ENCODE measurements at regions not wholly inside any gene's neighbourhood (a gene's known extent, or its start where the extent isn't known, plus 50 kb on each side); places are given as distances from the start of the nearest gene placed in this dataset.

GRCh38 chr7:116138202-116138801, 72.0 kb upstream of the TES start:
- H2AFZ ChIP-seq (ENCODE audit: low read depth, low read length), result peak overlapping the region; percentile 58
- H3K4me3 ChIP-seq (ENCODE audit: low read depth in 1 of 2, low read length in 2 of 2), result no peak overlapping the region
- no peaks in the 10 kb centered on the region for H3K27me3 ChIP-seq (ENCODE audit: insufficient read depth, low read length, poor library complexity)
- peaks cover 73% of the 10 kb centered on the region for H3K4me1 ChIP-seq (ENCODE audit: insufficient read depth, low read length)
- peaks cover 85% of the 10 kb centered on the region for H3K79me2 ChIP-seq (ENCODE audit: insufficient read depth, low read length)
- peak overlapping the region; percentile 51 for H3K9ac ChIP-seq (ENCODE audit: low read depth, low read length)
- peak; percentile 81 for ATAC-seq (ENCODE audit: insufficient read depth, low read depth)
- peak; percentile 88 for TF ChIP-seq CTCF (IDR thresholded peaks at IDR 0.05; ENCODE audit: borderline replicate concordance, extremely low read depth, low read length, poor library complexity, severe bottlenecking)
- no peak for TF ChIP-seq EZH2 (IDR thresholded peaks at IDR 0.05; ENCODE audit: borderline replicate concordance, low read depth, low read length, severe bottlenecking)
- H4K20me1 ChIP-seq (ENCODE audit: insufficient read depth, low read length), result no peaks in the 10 kb centered on the region
- peak overlapping the region; percentile 84 for H3K27ac ChIP-seq (ENCODE audit: low read length)
- no peaks in the 10 kb centered on the region for H3K9me3 ChIP-seq (ENCODE audit: insufficient read depth, low read length, severe bottlenecking)
- DNase-seq, result peak; percentile 65
- H3K36me3 ChIP-seq (ENCODE audit: insufficient read depth, low read length), result peaks cover 10% of the 10 kb centered on the region
- H3K4me2 ChIP-seq (ENCODE audit: insufficient read depth, low read length), result peak overlapping the region; percentile 44

- Histone ChIP-seq H3K4me3 (ENCODE audit: low read depth in 1 of 2, low read length in 2 of 2) (no peak overlapping the region), H3K9ac (ENCODE audit: low read depth, low read length) (peak overlapping the region; percentile 51), H3K4me2 (ENCODE audit: insufficient read depth, low read length) (peak overlapping the region; percentile 44), H4K20me1 (ENCODE audit: insufficient read depth, low read length) (no peaks in the 10 kb centered on the region), H3K9me3 (ENCODE audit: insufficient read depth, low read length, severe bottlenecking) (no peaks in the 10 kb centered on the region), H3K36me3 (ENCODE audit: insufficient read depth, low read length) (peaks cover 10% of the 10 kb centered on the region), H3K27me3 (ENCODE audit: insufficient read depth, low read length, poor library complexity) (no peaks in the 10 kb centered on the region), H2AFZ (ENCODE audit: low read depth, low read length) (peak overlapping the region; percentile 58), H3K79me2 (ENCODE audit: insufficient read depth, low read length) (peaks cover 85% of the 10 kb centered on the region), H3K27ac (ENCODE audit: low read length) (peak overlapping the region; percentile 84), H3K4me1 (ENCODE audit: insufficient read depth, low read length) (peaks cover 80% of the 10 kb centered on the region)
- TF ChIP-seq CTCF (IDR thresholded peaks at IDR 0.05; ENCODE audit: borderline replicate concordance, extremely low read depth, low read length, poor library complexity, severe bottlenecking) (peak; percentile 20), EZH2 (IDR thresholded peaks at IDR 0.05; ENCODE audit: borderline replicate concordance, low read depth, low read length, severe bottlenecking) (no peak)
- DNase-seq (peak; percentile 43), ATAC-seq (ENCODE audit: insufficient read depth, low read depth) (peak; percentile 37)
These were observed 71.3 kb upstream of the TES start for GRCh38 chr7:116139007-116139406.

GRCh38 chr7:116139807-116140206, 70.5 kb upstream of the TES start:
- H3K27me3 ChIP-seq (ENCODE audit: insufficient read depth, low read length, poor library complexity), result no peaks in the 10 kb centered on the region
- H3K79me2 ChIP-seq (ENCODE audit: insufficient read depth, low read length), result peaks cover 89% of the 10 kb centered on the region
- TF ChIP-seq CTCF (IDR thresholded peaks at IDR 0.05; ENCODE audit: borderline replicate concordance, extremely low read depth, low read length, poor library complexity, severe bottlenecking), result no peak
- TF ChIP-seq EZH2 (IDR thresholded peaks at IDR 0.05; ENCODE audit: borderline replicate concordance, low read depth, low read length, severe bottlenecking), result no peak
- no peak overlapping the region for H2AFZ ChIP-seq (ENCODE audit: low read depth, low read length)
- H4K20me1 ChIP-seq (ENCODE audit: insufficient read depth, low read length), result no peaks in the 10 kb centered on the region
- ATAC-seq (ENCODE audit: insufficient read depth, low read depth) (no peak), DNase-seq (no peak)
- peak overlapping the region; percentile 84 for H3K27ac ChIP-seq (ENCODE audit: low read length)
- H3K9ac ChIP-seq (ENCODE audit: low read depth, low read length), result peak overlapping the region; percentile 51
- H3K9me3 ChIP-seq (ENCODE audit: insufficient read depth, low read length, severe bottlenecking), result no peaks in the 10 kb centered on the region
- peaks cover 87% of the 10 kb centered on the region for H3K4me1 ChIP-seq (ENCODE audit: insufficient read depth, low read length)
- H3K4me2 ChIP-seq (ENCODE audit: insufficient read depth, low read length), result peak overlapping the region; percentile 44; the same call in 1 of the 2 replicates
- H3K36me3 ChIP-seq (ENCODE audit: insufficient read depth, low read length), result peaks cover 10% of the 10 kb centered on the region
- 0 out of 4 replicates have a peak overlapping the region, but pooled peaks of 1 of the 2 experiments have one; percentile 3 for H3K4me3 ChIP-seq (ENCODE audit: low read depth in 1 of 2, low read length in 2 of 2)
